ENCODE measurements at regions not wholly inside any gene's neighbourhood (a gene's known extent, or its start where the extent isn't known, plus 50 kb on each side); places are given as distances from the start of the nearest gene placed in this dataset.

DNA sequence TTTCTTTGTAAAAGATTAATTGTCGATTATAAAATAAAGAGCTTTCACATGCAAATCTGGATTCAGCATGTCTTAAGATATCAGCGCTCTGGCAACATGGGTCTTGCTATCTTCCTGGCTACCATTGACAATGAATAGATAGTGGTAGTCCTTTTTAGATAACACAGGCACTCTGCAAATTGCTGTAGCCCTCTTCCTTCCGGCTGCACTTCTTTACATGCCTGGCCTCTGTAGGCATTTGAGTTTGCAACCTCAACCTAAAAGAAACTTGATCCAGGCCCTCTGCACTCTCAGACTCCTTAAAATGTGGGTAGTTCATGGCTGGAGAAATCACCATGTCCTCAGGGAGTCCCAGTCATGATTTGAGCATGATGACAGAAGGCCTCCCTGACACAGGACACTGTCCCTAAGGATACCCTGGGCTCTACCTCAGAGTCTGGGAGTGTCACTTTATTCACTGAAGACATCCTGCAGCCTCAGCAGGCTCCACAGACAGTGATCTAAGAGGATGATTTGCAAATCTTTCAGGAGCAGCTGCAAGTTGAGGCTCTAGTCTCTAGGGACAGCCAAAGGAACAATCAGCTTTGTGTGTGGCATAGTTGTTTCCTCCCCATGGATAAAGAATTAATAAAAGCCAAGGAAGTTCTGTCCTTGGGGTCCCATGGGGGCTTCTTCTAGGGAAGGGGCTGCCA is 529.4 kb downstream of the RBFOX1 start:
- H3K4me1 Mint-ChIP-seq (ENCODE audit: unreplicated experiment), result no peaks in the 10 kb centered on the region
- H3K36me3 Mint-ChIP-seq (ENCODE audit: unreplicated experiment), result no peaks in the 10 kb centered on the region
- H3K27me3 Mint-ChIP-seq (ENCODE audit: unreplicated experiment), result no peaks in the 10 kb centered on the region
- no peak overlapping the region for H3K27ac Mint-ChIP-seq (ENCODE audit: unreplicated experiment)
- no peak for DNase-seq (ENCODE audit: extremely low spot score, unreplicated experiment)
- no peak for TF ChIP-seq CTCF (IDR thresholded peaks at IDR 0.05)
- H3K4me3 Mint-ChIP-seq (ENCODE audit: unreplicated experiment), result no peak overlapping the region
- H3K9me3 Mint-ChIP-seq (ENCODE audit: unreplicated experiment), result peaks cover 29% of the 10 kb centered on the region

DNA sequence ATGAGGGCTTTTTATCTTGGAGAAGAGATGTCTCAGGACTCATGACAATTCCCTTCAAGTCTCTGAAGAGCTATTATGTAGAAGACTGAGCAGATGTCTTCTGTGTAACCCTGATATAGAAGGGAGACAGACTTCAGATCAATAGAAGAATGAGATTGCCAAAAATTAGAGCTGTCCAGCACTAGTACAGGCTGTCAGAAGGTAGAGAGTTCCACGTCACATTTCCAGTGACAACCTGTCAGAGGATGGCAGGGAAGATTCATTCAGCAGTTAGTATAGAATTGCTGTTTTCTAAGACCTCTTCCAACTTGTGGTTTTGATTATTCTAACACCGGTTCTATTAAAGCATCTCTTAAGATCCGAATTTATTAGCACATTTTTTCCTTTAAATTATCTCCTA is 520.6 kb downstream of the RBFOX1 start:
- Mint-ChIP-seq H3K36me3 (ENCODE audit: unreplicated experiment) (no peaks in the 10 kb centered on the region), H3K27ac (ENCODE audit: unreplicated experiment) (no peak overlapping the region), H3K4me1 (ENCODE audit: unreplicated experiment) (no peaks in the 10 kb centered on the region), H3K9me3 (ENCODE audit: unreplicated experiment) (peaks cover 37% of the 10 kb centered on the region), H3K27me3 (ENCODE audit: unreplicated experiment) (no peaks in the 10 kb centered on the region), H3K4me3 (ENCODE audit: unreplicated experiment) (no peak overlapping the region)
- no peak for DNase-seq (ENCODE audit: extremely low spot score, unreplicated experiment)
- TF ChIP-seq CTCF (IDR thresholded peaks at IDR 0.05), result no peak

- Mint-ChIP-seq H3K27ac (ENCODE audit: unreplicated experiment) (no peak overlapping the region), H3K36me3 (ENCODE audit: unreplicated experiment) (no peaks in the 10 kb centered on the region), H3K9me3 (ENCODE audit: unreplicated experiment) (peaks cover 29% of the 10 kb centered on the region), H3K27me3 (ENCODE audit: unreplicated experiment) (no peaks in the 10 kb centered on the region), H3K4me1 (ENCODE audit: unreplicated experiment) (no peaks in the 10 kb centered on the region), H3K4me3 (ENCODE audit: unreplicated experiment) (no peak overlapping the region)
- no peak for TF ChIP-seq CTCF (IDR thresholded peaks at IDR 0.05)
- DNase-seq (ENCODE audit: extremely low spot score, unreplicated experiment), result no peak
Observed at GRCh38 chr16:7849841-7850240, 517.2 kb downstream of the RBFOX1 start.

DNA sequence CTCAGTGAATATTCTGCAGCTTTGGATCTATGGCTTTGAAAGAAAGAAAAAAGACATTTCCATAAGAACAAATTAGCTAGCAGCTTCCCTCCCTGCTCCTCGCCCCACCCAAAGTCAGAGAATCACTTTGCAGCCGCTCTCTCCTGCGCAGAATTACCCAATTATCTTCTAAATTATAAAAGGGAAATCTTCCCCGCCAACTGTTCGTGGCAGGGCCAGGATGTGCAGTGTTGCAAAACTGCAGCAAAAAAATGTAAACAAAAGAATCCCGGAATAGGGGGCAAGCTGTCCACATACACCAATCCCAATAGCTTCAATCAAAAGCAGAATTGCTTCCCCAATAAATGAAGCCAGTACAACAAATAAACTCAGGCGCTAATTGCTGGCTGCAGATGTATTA is 510.6 kb downstream of the RBFOX1 start:
- Mint-ChIP-seq H3K27ac (ENCODE audit: unreplicated experiment) (no peak overlapping the region), H3K36me3 (ENCODE audit: unreplicated experiment) (no peaks in the 10 kb centered on the region), H3K27me3 (ENCODE audit: unreplicated experiment) (no peaks in the 10 kb centered on the region), H3K9me3 (ENCODE audit: unreplicated experiment) (peaks cover 52% of the 10 kb centered on the region), H3K4me1 (ENCODE audit: unreplicated experiment) (no peaks in the 10 kb centered on the region), H3K4me3 (ENCODE audit: unreplicated experiment) (no peak overlapping the region)
- no peak for TF ChIP-seq CTCF (IDR thresholded peaks at IDR 0.05)
- no peak for DNase-seq (ENCODE audit: extremely low spot score, unreplicated experiment)

DNA sequence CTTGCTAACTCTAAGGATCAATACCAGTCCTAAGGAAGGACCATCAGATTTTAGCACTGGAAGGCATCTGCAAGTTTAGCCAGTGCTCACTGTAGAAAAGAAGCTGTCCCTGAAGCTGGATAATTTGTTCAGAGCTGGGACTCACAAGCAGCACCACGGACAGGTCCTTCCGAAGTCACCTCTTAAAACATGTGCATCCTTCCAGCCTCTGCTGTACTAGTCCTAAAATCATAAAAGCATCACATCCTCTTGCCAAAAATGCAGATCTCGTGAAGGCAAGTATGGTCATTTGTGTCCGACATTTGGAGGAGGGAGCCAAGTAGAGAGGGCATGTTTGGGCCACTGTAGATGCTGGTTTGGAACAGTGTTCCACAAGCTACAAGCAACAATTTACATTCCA is 506.9 kb downstream of the RBFOX1 start:
- H3K27ac Mint-ChIP-seq (ENCODE audit: unreplicated experiment), result no peak overlapping the region
- no peak for TF ChIP-seq CTCF (IDR thresholded peaks at IDR 0.05)

More for the DNA sequence above, 506.9 kb downstream of the RBFOX1 start:
- no peak overlapping the region for H3K4me3 Mint-ChIP-seq (ENCODE audit: unreplicated experiment)
- H3K27me3 Mint-ChIP-seq (ENCODE audit: unreplicated experiment), result no peaks in the 10 kb centered on the region
- peaks cover 60% of the 10 kb centered on the region for H3K9me3 Mint-ChIP-seq (ENCODE audit: unreplicated experiment)
- H3K4me1 Mint-ChIP-seq (ENCODE audit: unreplicated experiment), result no peaks in the 10 kb centered on the region
- no peaks in the 10 kb centered on the region for H3K36me3 Mint-ChIP-seq (ENCODE audit: unreplicated experiment)
- DNase-seq (ENCODE audit: extremely low spot score, unreplicated experiment), result no peak
